ENCODE measurements at regions not wholly inside any gene's neighbourhood (a gene's known extent, or its start where the extent isn't known, plus 50 kb on each side); places are given as distances from the start of the nearest gene placed in this dataset.
"Not testable (repeated sequence)": the region's sequence is repeated elsewhere in the genome, so short reads cannot be mapped to it uniquely, and the experiment has no call there.

GRCh38 chr7:9026121-9026520 lies 592.7 kb downstream of the NXPH1 start:
- H3K9me3 ChIP-seq (ENCODE audit: control insufficient read depth, insufficient read depth, low read length): no peaks in the 10 kb centered on the region
- H3K4me3 ChIP-seq (ENCODE audit: low read depth, low read length): no peak overlapping the region
- no peaks in the 10 kb centered on the region for H3K27me3 ChIP-seq (ENCODE audit: control insufficient read depth, insufficient read depth, low read length)
- no peaks in the 10 kb centered on the region for H3K36me3 ChIP-seq (ENCODE audit: control insufficient read depth, insufficient read depth, low read length)
- no CpG with 5 or more reads among the region's 5 CpGs for WGBS (ENCODE audit: insufficient coverage)
- H3K27ac ChIP-seq (ENCODE audit: low read depth, low read length): no peak overlapping the region
- H3K4me1 ChIP-seq (ENCODE audit: control insufficient read depth, insufficient read depth, low read length): no peaks in the 10 kb centered on the region
- DNase-seq (ENCODE audit: low read depth in 4 of 6, low spot score in 6 of 6): peak in 1 of 6 donors; percentile 2

GRCh38 chr7:9028012-9028411 lies 594.6 kb downstream of the NXPH1 start:
- no peak for DNase-seq (ENCODE audit: low read depth in 4 of 6, low spot score in 6 of 6)
- Histone ChIP-seq H3K27me3 (ENCODE audit: control insufficient read depth, insufficient read depth, low read length) (no peaks in the 10 kb centered on the region), H3K9me3 (ENCODE audit: control insufficient read depth, insufficient read depth, low read length) (no peaks in the 10 kb centered on the region), H3K4me1 (ENCODE audit: control insufficient read depth, insufficient read depth, low read length) (no peaks in the 10 kb centered on the region), H3K4me3 (ENCODE audit: low read depth, low read length) (no peak overlapping the region), H3K36me3 (ENCODE audit: control insufficient read depth, insufficient read depth, low read length) (no peaks in the 10 kb centered on the region), H3K27ac (ENCODE audit: low read depth, low read length) (no peak overlapping the region)
- 92% methylated on average over 4 of the region's 4 CpGs for WGBS (ENCODE audit: insufficient coverage)

GRCh38 chr7:9029681-9030530 lies 596.5 kb downstream of the NXPH1 start:
- WGBS (ENCODE audit: insufficient coverage): 88% methylated on average over 7 of the region's 9 CpGs
- no peaks in the 10 kb centered on the region for H3K9me3 ChIP-seq (ENCODE audit: control insufficient read depth, insufficient read depth, low read length)
- H3K27me3 ChIP-seq (ENCODE audit: control insufficient read depth, insufficient read depth, low read length): no peaks in the 10 kb centered on the region
- peak in 1 of 6 donors; percentile 16 for DNase-seq (ENCODE audit: low read depth in 4 of 6, low spot score in 6 of 6)
- H3K36me3 ChIP-seq (ENCODE audit: control insufficient read depth, insufficient read depth, low read length): no peaks in the 10 kb centered on the region
- H3K27ac ChIP-seq (ENCODE audit: low read depth, low read length): no peak overlapping the region
- H3K4me1 ChIP-seq (ENCODE audit: control insufficient read depth, insufficient read depth, low read length): no peaks in the 10 kb centered on the region
- no peak overlapping the region for H3K4me3 ChIP-seq (ENCODE audit: low read depth, low read length)

GRCh38 chr7:9030976-9031375 lies 597.6 kb downstream of the NXPH1 start:
- Histone ChIP-seq H3K27ac (ENCODE audit: low read depth, low read length) (no peak overlapping the region), H3K36me3 (ENCODE audit: control insufficient read depth, insufficient read depth, low read length) (no peaks in the 10 kb centered on the region), H3K9me3 (ENCODE audit: control insufficient read depth, insufficient read depth, low read length) (no peaks in the 10 kb centered on the region), H3K4me1 (ENCODE audit: control insufficient read depth, insufficient read depth, low read length) (no peaks in the 10 kb centered on the region), H3K4me3 (ENCODE audit: low read depth, low read length) (no peak overlapping the region), H3K27me3 (ENCODE audit: control insufficient read depth, insufficient read depth, low read length) (no peaks in the 10 kb centered on the region)
- no CpG with 5 or more reads among the region's 2 CpGs for WGBS (ENCODE audit: insufficient coverage)
- DNase-seq (ENCODE audit: low read depth in 4 of 6, low spot score in 6 of 6): no peak

GRCh38 chr7:9031386-9031785 lies 598.0 kb downstream of the NXPH1 start:
- no peak overlapping the region for H3K4me3 ChIP-seq (ENCODE audit: low read depth, low read length)
- WGBS (ENCODE audit: insufficient coverage): no CpG with 5 or more reads among the region's 4 CpGs
- DNase-seq (ENCODE audit: low read depth in 4 of 6, low spot score in 6 of 6): no peak

GRCh38 chr7:9036080-9036479 lies 602.7 kb downstream of the NXPH1 start:
- Histone ChIP-seq H3K4me1 (ENCODE audit: control insufficient read depth, insufficient read depth, low read length) (no peaks in the 10 kb centered on the region), H3K27ac (ENCODE audit: low read depth, low read length) (no peak overlapping the region), H3K9me3 (ENCODE audit: control insufficient read depth, insufficient read depth, low read length) (no peaks in the 10 kb centered on the region), H3K27me3 (ENCODE audit: control insufficient read depth, insufficient read depth, low read length) (no peaks in the 10 kb centered on the region), H3K4me3 (ENCODE audit: low read depth, low read length) (no peak overlapping the region), H3K36me3 (ENCODE audit: control insufficient read depth, insufficient read depth, low read length) (no peaks in the 10 kb centered on the region)
- DNase-seq (ENCODE audit: low read depth in 4 of 6, low spot score in 6 of 6): no peak
- WGBS (ENCODE audit: insufficient coverage): no CpG with 5 or more reads among the region's 3 CpGs

More at GRCh38 chr7:9031386-9031785, 598.0 kb downstream of the NXPH1 start:
- H3K27me3 ChIP-seq (ENCODE audit: control insufficient read depth, insufficient read depth, low read length): no peaks in the 10 kb centered on the region
- no peaks in the 10 kb centered on the region for H3K36me3 ChIP-seq (ENCODE audit: control insufficient read depth, insufficient read depth, low read length)
- no peaks in the 10 kb centered on the region for H3K4me1 ChIP-seq (ENCODE audit: control insufficient read depth, insufficient read depth, low read length)
- no peaks in the 10 kb centered on the region for H3K9me3 ChIP-seq (ENCODE audit: control insufficient read depth, insufficient read depth, low read length)
- H3K27ac ChIP-seq (ENCODE audit: low read depth, low read length): no peak overlapping the region

- Histone ChIP-seq H3K9me3 (ENCODE audit: control insufficient read depth, insufficient read depth, low read length) (peaks cover 1% of the 10 kb centered on the region), H3K27ac (ENCODE audit: low read depth, low read length) (no peak overlapping the region), H3K4me3 (ENCODE audit: low read depth, low read length) (no peak overlapping the region), H3K4me1 (ENCODE audit: control insufficient read depth, insufficient read depth, low read length) (no peaks in the 10 kb centered on the region), H3K27me3 (ENCODE audit: control insufficient read depth, insufficient read depth, low read length) (no peaks in the 10 kb centered on the region), H3K36me3 (ENCODE audit: control insufficient read depth, insufficient read depth, low read length) (no peaks in the 10 kb centered on the region)
- no CpG with 5 or more reads among the region's 4 CpGs for WGBS (ENCODE audit: insufficient coverage)
- no peak for DNase-seq (ENCODE audit: low read depth in 4 of 6, low spot score in 6 of 6)
Measured at GRCh38 chr7:9071160-9071762, 637.9 kb downstream of the NXPH1 start.

GRCh38 chr7:9075774-9076173 lies 642.4 kb downstream of the NXPH1 start:
- H3K27ac ChIP-seq (ENCODE audit: low read depth, low read length); DNase-seq (ENCODE audit: low read depth in 4 of 6, low spot score in 6 of 6); H3K9me3 ChIP-seq (ENCODE audit: control insufficient read depth, insufficient read depth, low read length); H3K36me3 ChIP-seq (ENCODE audit: control insufficient read depth, insufficient read depth, low read length); H3K4me1 ChIP-seq (ENCODE audit: control insufficient read depth, insufficient read depth, low read length); H3K4me3 ChIP-seq (ENCODE audit: low read depth, low read length); H3K27me3 ChIP-seq (ENCODE audit: control insufficient read depth, insufficient read depth, low read length): not testable (repeated sequence)
- no CpG with 5 or more reads among the region's 1 CpG for WGBS (ENCODE audit: insufficient coverage)

GRCh38 chr7:9082203-9082602 lies 648.8 kb downstream of the NXPH1 start:
- no peaks in the 10 kb centered on the region for H3K27me3 ChIP-seq (ENCODE audit: control insufficient read depth, insufficient read depth, low read length)
- H3K4me3 ChIP-seq (ENCODE audit: low read depth, low read length): no peak overlapping the region
- no peak for DNase-seq (ENCODE audit: low read depth in 4 of 6, low spot score in 6 of 6)
- H3K9me3 ChIP-seq (ENCODE audit: control insufficient read depth, insufficient read depth, low read length): no peaks in the 10 kb centered on the region
- H3K4me1 ChIP-seq (ENCODE audit: control insufficient read depth, insufficient read depth, low read length): no peaks in the 10 kb centered on the region
- H3K36me3 ChIP-seq (ENCODE audit: control insufficient read depth, insufficient read depth, low read length): no peaks in the 10 kb centered on the region
- no CpG with 5 or more reads among the region's 2 CpGs for WGBS (ENCODE audit: insufficient coverage)
- H3K27ac ChIP-seq (ENCODE audit: low read depth, low read length): no peak overlapping the region

GRCh38 chr7:9083837-9084236 lies 650.4 kb downstream of the NXPH1 start:
- Histone ChIP-seq H3K4me3 (ENCODE audit: low read depth, low read length) (no peak overlapping the region), H3K27ac (ENCODE audit: low read depth, low read length) (no peak overlapping the region), H3K9me3 (ENCODE audit: control insufficient read depth, insufficient read depth, low read length) (no peaks in the 10 kb centered on the region), H3K36me3 (ENCODE audit: control insufficient read depth, insufficient read depth, low read length) (no peaks in the 10 kb centered on the region), H3K4me1 (ENCODE audit: control insufficient read depth, insufficient read depth, low read length) (no peaks in the 10 kb centered on the region), H3K27me3 (ENCODE audit: control insufficient read depth, insufficient read depth, low read length) (no peaks in the 10 kb centered on the region)
- DNase-seq (ENCODE audit: low read depth in 4 of 6, low spot score in 6 of 6): no peak
- WGBS (ENCODE audit: insufficient coverage): 65% methylated on average over 3 of the region's 5 CpGs
